Spleen (tissue), 7 donors: ENCODE measurements at regions not wholly inside any gene's neighbourhood (a gene's known extent, or its start where the extent isn't known, plus 50 kb on each side); places are given as distances from the start of the nearest gene placed in this dataset.

Experiments
- POLR2A ChIP-seq, 3 donors: fragments of 450-650 bp; IDR thresholded peaks; one replicate each; pipeline ENCODE4 v1.5.1; 2017; ENCODE audit warnings: antibody characterized with exemption in 3 of 3, mild to moderate bottlenecking in 1 of 3
- TF ChIP-seq, protein P1 (sequence below), 11 experiments: fragments of 200-600 bp in 7 of 11; fragments of 450-650 bp in 4 of 11; sonication (generic) in 4 of 11; IDR thresholded peaks in 8 of 11; conservative IDR thresholded peaks in 3 of 11; 1 replicate in 7 of 11; 2 replicates in 4 of 11; pipeline versions ENCODE4 v1.4.0 to v1.8.0; 2016 to 2021; ENCODE audit warnings: antibody characterized with exemption in 11 of 11, inconsistent platforms in 4 of 11, mild to moderate bottlenecking in 1 of 11
- donor health status: DM: no; HTN: no; CAD: no; lungs with moderate emphysema.
- donor health status: DM: no; HTN: no; CAD: no.
- donor health status: DM: no; HTN: no; CAD: no.

DNA sequence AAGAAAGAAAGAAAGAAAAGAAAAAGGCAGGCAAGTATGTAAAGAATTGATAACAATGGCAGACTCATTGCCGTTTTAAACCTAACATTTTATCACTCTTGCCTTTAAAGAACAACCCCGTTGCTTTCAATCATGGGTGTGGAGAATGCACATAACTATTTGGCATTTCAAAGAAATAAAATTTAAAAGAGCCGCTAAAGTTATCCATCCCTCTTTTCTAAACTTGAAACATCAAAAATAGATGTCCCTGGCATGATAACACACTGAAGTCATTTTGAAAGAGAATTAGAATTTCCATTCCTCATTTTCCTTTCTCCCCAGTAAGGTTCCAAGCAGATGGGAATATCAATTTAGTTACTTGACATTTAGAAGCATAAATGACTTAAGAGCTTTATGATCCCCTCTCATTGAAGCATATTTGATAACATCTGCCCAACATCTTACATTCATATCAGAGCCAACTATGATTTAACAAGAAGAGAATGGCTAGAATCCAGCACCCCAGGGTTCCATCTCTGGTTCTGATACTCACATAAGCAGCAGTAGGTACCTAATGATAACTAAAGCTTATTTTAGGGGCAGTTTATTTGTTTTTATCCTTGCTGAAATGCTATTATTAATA, 529.6 kb upstream of the LRRC4C start:
- TF ChIP-seq, protein P1, sequence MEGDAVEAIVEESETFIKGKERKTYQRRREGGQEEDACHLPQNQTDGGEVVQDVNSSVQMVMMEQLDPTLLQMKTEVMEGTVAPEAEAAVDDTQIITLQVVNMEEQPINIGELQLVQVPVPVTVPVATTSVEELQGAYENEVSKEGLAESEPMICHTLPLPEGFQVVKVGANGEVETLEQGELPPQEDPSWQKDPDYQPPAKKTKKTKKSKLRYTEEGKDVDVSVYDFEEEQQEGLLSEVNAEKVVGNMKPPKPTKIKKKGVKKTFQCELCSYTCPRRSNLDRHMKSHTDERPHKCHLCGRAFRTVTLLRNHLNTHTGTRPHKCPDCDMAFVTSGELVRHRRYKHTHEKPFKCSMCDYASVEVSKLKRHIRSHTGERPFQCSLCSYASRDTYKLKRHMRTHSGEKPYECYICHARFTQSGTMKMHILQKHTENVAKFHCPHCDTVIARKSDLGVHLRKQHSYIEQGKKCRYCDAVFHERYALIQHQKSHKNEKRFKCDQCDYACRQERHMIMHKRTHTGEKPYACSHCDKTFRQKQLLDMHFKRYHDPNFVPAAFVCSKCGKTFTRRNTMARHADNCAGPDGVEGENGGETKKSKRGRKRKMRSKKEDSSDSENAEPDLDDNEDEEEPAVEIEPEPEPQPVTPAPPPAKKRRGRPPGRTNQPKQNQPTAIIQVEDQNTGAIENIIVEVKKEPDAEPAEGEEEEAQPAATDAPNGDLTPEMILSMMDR (IDR thresholded peaks at IDR 0.05 in 8 of 11, conservative IDR thresholded peaks at IDR 0.05 in 3 of 11) = no peak
- TF ChIP-seq POLR2A (IDR thresholded peaks at IDR 0.05) = no peak
